Epithelial cell of esophagus (primary cell): ENCODE measurements at regions not wholly inside any gene's neighbourhood (a gene's known extent, or its start where the extent isn't known, plus 50 kb on each side); places are given as distances from the start of the nearest gene placed in this dataset.
A peak's percentile ranks its signal among the peaks of the same experiment; 100 is the strongest.

Source experiments
- DNase-seq: peaks from one replicate; pipeline ENCODE4 v3.0.0; 2010; ENCODE audit warnings: low read depth
- H3K4me3 ChIP-seq: 2 replicates; pipeline ENCODE4 v1.5.1; 2011; ENCODE audit warnings: mild to moderate bottlenecking, low read length, control low read depth
- CTCF ChIP-seq: IDR thresholded peaks from 2 replicates; pipeline ENCODE4 v1.5.1; 2011; ENCODE audit warnings: low read depth, mild to moderate bottlenecking, low read length, control low read depth, inconsistent platforms; ENCODE audit not compliant: insufficient read depth; ENCODE audit errors: missing control alignments

GRCh38 chrX:64097891-64098290 lies 107.6 kb downstream of the AMER1 start:
- no peak overlapping the region for H3K4me3 ChIP-seq
- TF ChIP-seq CTCF, result no peak
- no peak for DNase-seq

- DNase-seq, result peak; percentile 19
- peak; percentile 50 for TF ChIP-seq CTCF
- no peak overlapping the region for H3K4me3 ChIP-seq
These were observed 111.7 kb downstream of the AMER1 start for GRCh38 chrX:64093761-64094160.
